ENCODE measurements at regions not wholly inside any gene's neighbourhood (a gene's known extent, or its start where the extent isn't known, plus 50 kb on each side); places are given as distances from the start of the nearest gene placed in this dataset.
"Not testable (repeated sequence)": the region's sequence is repeated elsewhere in the genome, so short reads cannot be mapped to it uniquely, and the experiment has no call there.

- DNase-seq, result no peak
These were observed 493.5 kb downstream of the TFAP2A start for GRCh38 chr6:9921366-9921765.

DNA sequence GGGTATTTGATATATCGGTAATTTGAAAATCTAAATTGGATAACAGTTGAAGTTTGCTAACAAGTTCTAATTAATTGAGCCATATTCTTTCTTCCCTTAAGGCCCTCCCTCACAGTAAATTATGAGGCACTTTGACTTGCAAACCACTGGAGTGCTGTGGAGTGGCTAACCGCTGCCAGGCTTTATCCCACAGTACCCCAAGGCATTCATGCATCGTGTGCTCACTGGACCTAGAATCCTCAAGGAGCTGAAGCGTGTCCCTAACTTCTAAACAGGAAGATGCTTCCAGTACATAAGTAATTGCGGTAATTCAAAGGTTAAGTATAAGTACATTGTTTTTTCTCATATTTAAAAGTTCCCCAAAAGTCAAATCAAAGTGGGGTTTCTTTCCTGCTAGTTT is 499.9 kb downstream of the TFAP2A start:
- no peak for DNase-seq

GRCh38 chr6:9901376-9901775 is 513.5 kb downstream of the TFAP2A start:
- DNase-seq, result no peak

DNA sequence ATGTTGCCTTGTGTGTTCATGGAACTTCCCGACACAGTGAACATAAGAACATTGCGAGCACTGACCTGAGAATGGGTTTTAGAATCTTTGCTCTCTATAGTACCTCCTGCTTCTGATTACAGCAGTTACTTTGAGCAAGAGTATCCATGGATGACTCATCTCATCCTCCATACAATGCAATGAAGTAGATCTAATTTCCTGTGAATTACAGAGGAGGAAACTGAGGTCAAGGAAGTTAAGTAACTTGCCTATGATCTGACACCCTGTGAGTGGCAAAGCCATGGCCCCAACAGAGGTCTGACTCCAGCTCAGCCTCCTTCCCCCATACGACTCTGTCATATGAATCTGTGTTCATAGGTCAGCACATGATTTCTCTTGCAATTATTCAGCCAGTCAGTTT is 518.1 kb downstream of the TFAP2A start:
- no peak for DNase-seq

DNA sequence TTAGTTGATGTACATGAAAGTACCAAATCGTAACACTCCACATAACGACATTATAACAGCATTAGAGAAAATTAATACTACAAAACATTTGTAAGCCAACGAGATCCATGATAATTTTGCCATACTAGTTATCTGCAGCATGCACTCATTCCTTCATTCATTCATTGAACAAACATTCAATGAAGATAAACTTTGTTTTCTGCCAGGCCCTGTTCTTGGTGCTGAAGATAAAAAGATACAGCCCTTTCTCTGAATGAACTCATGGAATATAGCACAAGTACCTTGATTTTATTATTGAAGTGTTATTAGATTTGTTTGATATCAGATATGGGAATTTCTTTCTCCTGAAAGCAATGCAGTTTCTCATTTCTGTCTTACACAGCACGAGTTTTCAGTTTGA is 524.0 kb downstream of the TFAP2A start:
- DNase-seq, result no peak

- DNase-seq, result no peak
These were observed 524.4 kb downstream of the TFAP2A start for GRCh38 chr6:9890469-9890868.

DNA sequence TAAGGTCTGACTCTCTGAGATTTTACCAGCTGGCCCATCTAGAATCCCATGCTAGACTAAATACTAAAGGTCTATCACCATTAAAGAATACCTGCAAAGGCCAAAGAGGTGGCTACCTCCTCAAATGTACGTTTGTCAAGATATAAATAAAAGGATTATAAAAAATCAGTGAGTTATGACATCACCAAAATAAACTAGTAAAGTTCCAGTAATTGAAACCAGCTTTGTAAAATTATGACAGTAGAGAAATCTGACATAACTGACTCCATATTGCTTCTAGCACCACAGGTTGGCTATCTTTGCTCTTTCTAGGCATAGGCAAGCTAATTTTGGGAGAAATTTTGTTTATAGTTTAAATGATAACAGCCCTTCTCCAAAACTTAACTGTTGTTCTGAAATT is 536.3 kb downstream of the TFAP2A start:
- no peak for DNase-seq

DNA sequence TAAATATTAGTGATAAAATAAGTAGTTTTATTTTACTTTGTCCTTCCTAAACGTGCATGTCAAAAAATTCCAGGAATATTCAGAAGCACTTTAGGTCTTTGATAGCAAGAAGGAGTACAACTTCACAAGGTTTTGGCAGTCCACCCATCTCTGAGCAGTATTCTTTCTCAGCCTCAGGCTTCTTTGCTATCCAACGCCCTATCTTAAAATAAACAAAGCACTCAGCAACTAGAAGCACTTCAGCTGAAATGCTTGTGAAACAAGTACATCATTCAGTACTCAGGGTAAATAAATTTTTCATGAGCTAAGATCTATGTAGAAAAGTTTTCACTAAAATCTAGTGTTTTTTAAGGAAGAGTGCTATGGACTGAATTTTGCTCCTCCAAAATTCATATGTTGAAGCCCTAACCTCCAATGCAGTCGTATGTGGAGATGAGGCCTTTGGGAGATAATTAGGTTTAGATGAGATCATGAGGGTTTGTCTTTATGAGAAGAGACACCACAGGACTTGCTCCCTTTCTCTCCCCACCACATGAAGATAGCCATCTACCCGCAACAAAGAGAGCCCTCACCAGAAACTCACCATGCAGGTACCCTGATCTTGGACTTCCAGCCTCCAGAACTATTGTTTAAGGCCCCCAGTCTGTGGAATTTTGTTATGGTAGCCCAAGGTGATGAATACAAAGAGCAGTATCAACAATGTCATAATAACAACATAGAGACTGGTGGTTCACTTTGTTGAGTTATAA is 539.1 kb downstream of the TFAP2A start:
- no peak for DNase-seq

DNA sequence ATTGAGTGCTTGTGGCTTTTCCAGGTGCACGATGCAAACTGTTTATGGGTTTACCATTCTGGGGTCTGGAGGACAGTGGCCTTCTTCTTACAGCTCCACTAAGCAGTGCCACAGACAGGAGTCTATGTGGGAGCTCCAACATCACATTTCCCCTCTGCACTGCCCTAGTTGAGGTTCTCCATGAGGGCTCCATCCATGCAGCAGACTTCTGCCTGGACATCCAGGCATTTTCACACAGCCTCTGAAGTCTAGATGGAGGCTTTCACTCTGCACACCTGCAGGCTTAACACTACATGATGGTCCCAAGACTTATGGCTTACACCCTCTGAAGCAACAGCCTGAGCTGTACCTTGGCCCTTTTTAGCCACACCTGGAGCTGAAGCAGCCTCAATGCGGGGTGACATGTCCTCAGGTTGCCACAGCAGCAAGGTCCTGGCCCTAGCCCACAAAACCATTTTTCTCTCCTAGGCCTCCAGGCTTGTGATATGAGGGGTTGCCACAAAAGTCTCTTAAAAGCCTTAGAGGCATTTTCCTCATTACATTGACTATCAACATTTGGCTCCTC is 552.2 kb downstream of the TFAP2A start:
- no peak for DNase-seq

GRCh38 chr6:9851541-9852380 is 563.1 kb downstream of the TFAP2A start:
- DNase-seq, result no peak

DNA sequence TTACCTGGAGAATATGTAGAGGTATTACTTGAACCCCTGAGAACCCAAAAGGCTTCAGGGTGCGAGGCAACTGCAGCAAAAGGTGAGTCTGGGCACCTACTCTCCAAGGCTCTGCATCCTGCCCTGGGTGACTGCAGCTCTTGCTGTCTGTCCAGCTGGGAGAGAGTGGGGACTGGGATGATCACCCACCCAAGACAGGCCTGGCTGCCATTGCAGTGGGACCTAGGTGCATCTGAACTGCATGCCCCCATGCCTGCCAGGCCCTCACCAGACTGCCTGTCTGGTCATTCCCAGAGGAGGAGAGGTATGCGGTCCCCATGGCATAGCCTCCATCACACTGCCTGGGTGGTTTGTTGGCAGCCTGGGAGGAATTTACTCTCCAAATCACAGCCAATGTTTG is 563.9 kb downstream of the TFAP2A start:
- no peak for DNase-seq

DNA sequence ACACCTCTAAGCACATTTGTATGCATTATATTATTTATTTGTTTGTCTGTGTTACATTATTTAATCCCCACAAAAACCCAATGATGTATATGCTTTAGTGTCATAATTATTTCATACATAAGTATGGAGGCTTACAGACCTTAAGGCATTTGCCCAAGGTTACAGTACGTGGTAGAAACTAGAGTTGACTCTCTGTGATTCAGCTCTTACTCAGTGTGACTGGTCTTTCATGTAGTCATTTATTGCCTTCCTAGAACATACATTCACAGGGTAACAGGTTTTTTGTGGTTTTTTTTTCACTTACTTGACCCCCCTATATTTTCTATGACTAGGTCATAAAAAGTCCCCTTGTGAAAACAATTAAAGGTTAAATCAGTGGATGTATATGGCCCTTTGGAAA is 566.8 kb downstream of the TFAP2A start:
- no peak for DNase-seq

DNA sequence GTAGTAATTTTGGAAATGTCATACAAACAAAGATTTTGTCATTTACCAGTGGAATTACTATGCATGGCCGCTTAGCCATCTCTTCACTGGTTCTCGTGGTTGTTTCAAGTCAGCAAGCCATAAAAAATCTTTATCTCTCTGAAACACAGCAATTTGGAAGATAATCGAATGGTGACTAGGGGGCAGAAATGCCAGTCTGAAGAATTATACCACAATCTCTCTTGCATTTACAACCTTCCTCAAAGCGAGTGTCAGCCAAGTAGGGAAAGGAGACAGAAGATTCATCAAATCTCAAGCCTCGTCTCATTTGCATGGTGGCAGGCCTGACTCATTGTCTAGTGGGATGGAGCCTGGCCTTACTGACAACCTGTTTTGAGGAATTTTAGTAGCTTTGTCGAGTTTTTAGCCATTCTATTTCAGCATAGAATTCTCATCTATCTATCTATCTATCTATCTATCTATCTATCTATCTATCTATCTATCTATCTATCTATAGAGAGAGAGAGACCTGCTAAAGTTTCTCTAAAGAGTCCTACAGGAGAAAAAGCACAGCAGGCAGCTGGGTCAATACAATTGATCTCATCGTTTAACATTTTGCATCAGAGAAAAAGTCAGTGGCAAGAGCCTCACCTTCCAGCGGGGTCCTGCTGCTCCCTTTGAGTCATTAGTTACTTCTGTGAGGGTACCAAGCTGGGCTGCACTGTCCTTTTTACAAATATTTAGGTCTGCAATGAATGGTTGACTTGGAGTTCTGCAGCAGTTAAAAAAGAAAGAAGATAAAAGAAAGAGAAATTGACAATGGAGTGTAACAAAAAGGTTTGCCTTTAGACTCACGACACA is 572.8 kb downstream of the TFAP2A start:
- DNase-seq, result no peak

DNA sequence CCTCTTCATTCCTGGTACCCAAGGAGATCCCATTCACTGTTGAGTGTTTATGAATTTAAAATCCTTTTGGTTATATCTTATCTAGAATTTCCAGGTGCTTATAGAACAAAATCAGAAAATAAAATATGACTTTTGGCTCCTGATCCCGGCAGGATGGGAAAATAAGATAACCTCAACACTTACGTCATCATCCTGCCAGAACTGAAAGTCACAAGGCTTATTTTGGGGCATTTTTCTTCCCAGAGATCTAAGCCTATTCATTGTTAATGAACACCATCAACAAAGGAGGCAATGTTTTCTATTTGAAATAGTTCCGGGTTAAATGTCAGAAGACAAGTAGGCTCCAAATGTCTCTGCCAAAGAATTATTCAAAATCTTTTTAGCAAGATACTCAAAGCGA is 580.6 kb downstream of the TFAP2A start:
- DNase-seq, result no peak

- no peak for DNase-seq
These were observed 583.1 kb downstream of the TFAP2A start for GRCh38 chr6:9831783-9832182.

DNA sequence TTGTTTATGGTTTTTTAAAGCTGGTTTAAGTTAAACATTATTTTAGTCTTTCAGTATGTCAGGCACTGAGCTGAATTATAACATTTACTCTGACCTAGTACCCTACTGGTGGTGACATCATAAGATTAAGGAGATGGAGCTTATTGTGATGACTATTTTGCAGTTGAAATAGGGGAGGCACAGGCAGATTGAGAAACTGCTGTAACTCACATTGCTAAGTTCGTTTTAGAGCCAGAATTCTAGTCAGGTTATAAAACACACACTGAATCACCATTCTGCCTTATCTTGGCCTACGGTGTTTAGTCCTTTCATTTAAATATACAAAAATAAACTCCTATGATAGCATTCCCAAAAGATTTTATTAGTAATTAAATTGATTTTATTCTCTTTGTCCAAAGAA is 584.1 kb downstream of the TFAP2A start:
- no peak for DNase-seq

DNA sequence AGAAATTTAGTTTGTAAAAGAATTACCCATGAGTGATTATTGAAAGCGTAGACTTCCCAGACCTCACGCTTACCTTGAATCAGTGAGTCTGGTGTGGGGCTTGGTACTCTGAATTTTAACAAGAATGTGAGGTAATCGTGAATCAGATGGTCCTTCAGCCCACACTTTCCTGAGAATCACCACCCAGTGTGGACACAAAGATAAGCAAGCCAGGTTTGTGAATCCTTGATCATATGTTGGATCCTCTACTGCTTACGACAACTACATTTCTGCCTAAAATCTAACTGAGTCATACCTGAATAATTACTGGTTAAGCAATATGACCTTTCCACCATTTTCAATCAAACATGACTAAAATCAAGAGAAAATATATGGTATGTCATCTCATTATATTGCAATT is 589.3 kb downstream of the TFAP2A start:
- DNase-seq, result no peak

- DNase-seq, result not testable (repeated sequence)
These were observed 604.1 kb downstream of the TFAP2A start for GRCh38 chr6:9810727-9811126.

GRCh38 chr6:9810286-9810685 is 604.6 kb downstream of the TFAP2A start:
- no peak for DNase-seq

DNA sequence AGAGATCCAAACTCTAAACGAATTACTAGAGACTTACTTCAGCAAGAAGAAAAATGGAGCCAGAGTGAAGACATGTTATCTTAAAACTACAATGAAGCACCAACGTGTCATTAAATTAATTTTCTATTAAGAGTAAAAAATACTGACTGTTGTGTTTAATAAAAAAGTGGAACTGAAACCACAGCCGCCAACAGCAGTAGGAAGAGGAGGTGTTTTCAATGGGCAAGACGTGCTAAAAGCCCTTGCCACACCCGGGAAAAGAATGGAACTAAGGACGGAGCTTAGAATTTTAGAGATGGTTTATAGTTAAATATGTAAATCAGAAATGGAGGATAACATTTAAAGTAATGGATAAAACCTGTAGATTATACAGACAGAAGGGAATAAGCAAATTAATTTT is 608.7 kb downstream of the TFAP2A start:
- no peak for DNase-seq

DNA sequence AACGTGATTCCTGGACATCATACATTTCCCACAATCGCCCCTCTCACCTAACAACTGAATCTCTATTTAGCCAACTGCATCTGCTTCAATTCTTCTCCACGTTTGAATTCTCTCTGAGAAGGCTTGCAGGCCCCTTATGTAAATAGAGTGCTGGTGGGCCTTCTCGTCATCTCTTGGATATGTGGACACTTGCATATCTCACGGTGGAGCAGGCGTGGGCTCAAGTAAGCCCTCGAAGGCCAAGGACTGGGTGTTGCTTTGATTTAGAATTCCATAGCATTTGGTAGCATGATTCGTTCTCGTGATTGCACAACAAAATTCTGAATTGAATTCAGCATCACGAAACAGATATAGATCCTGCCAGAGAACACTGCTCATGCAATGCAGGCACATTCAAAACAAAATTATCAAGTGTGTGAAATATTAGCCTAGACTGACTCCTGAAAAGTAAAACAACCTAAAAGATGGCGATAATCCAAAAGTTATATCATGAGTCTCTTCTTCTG is 613.6 kb downstream of the TFAP2A start:
- no peak for DNase-seq

GRCh38 chr6:9799582-9799981 is 615.3 kb downstream of the TFAP2A start:
- DNase-seq, result no peak

DNA sequence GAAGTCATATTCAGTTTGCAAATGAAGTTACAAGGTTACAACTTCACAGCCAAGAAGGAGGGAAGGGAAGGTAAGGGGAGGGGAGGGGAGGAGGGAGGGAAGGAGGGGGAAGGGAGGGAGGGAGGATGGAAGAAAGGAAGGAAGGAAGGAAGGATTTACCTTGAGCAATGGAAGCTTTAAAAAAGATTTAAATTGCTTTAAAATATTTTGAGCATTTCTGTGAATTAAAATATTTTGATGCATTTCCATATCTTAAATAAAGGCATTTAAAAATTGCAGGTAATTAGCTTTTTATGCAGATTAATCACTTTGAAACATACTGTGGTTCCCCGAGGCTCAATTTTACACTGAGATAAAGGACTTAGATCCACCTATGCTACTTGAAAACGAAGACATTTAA is 618.0 kb downstream of the TFAP2A start:
- DNase-seq, result no peak
